Gastroesophageal sphincter (tissue), 3 donors: ENCODE measurements at regions not wholly inside any gene's neighbourhood (a gene's known extent, or its start where the extent isn't known, plus 50 kb on each side); places are given as distances from the start of the nearest gene placed in this dataset.

ENCODE experiments used
- EP300 ChIP-seq: sonication (generic); formaldehyde crosslinking; IDR thresholded peaks from one replicate; pipeline ENCODE4 v1.6.1; 2017; ENCODE audit warnings: antibody characterized with exemption, mild to moderate bottlenecking
- POLR2A ChIP-seq, 2 donors: fragments of 450-650 bp; IDR thresholded peaks; one replicate each; pipeline ENCODE4 v1.6.1; 2017; ENCODE audit warnings: antibody characterized with exemption in 2 of 2, mild to moderate bottlenecking in 2 of 2, moderate library complexity in 1 of 2
- POLR2AphosphoS5 ChIP-seq: sonication (generic); formaldehyde crosslinking; IDR thresholded peaks from one replicate; pipeline ENCODE4 v1.6.1; 2017; ENCODE audit warnings: antibody characterized with exemption
- TF ChIP-seq, protein P1 (sequence below), 4 experiments: fragments of 200-600 bp in 2 of 4; fragments of 450-650 bp in 2 of 4; sonication (generic) in 1 of 4; IDR thresholded peaks; one replicate each; pipeline ENCODE4 v1.5.1; 2017 to 2019; ENCODE audit warnings: antibody characterized with exemption in 4 of 4, mild to moderate bottlenecking in 2 of 4, moderate library complexity in 2 of 4

DNA sequence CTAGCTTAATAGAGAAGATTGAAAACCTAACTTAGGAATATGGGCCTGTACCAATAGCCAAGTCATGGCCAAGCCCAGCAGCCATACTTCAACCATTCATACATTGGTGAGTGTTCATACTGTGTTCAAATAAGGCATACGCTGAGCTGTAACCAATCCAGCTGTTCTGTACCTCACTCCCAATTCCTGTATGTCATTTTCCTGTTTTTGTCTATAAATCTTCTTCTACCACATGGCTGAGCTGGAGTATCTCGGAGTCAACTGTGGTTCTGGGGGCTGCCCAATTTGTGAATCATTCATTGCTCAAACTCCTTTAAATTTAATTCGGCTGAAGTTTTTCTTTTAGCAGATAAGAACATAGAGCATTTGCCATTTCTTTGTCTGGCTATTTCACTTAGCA, 195.3 kb upstream of the ANKRD50 start:
- TF ChIP-seq, protein P1, sequence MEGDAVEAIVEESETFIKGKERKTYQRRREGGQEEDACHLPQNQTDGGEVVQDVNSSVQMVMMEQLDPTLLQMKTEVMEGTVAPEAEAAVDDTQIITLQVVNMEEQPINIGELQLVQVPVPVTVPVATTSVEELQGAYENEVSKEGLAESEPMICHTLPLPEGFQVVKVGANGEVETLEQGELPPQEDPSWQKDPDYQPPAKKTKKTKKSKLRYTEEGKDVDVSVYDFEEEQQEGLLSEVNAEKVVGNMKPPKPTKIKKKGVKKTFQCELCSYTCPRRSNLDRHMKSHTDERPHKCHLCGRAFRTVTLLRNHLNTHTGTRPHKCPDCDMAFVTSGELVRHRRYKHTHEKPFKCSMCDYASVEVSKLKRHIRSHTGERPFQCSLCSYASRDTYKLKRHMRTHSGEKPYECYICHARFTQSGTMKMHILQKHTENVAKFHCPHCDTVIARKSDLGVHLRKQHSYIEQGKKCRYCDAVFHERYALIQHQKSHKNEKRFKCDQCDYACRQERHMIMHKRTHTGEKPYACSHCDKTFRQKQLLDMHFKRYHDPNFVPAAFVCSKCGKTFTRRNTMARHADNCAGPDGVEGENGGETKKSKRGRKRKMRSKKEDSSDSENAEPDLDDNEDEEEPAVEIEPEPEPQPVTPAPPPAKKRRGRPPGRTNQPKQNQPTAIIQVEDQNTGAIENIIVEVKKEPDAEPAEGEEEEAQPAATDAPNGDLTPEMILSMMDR (IDR thresholded peaks at IDR 0.05), result no peak
- TF ChIP-seq POLR2A (IDR thresholded peaks at IDR 0.05), result no peak
- no peak for TF ChIP-seq POLR2AphosphoS5
- no peak for TF ChIP-seq EP300
